NCI-H345 treated with DMSO at 0.1 percent for 48 hours (cell line): ENCODE measurements at regions not wholly inside any gene's neighbourhood (a gene's known extent, or its start where the extent isn't known, plus 50 kb on each side); places are given as distances from the start of the nearest gene placed in this dataset.

Experiments used
- DNase-seq: peaks from one replicate; lab custom pipeline; 2025; ENCODE audit not compliant: unreplicated experiment; lab: John Stamatoyannopoulos, UW

DNA sequence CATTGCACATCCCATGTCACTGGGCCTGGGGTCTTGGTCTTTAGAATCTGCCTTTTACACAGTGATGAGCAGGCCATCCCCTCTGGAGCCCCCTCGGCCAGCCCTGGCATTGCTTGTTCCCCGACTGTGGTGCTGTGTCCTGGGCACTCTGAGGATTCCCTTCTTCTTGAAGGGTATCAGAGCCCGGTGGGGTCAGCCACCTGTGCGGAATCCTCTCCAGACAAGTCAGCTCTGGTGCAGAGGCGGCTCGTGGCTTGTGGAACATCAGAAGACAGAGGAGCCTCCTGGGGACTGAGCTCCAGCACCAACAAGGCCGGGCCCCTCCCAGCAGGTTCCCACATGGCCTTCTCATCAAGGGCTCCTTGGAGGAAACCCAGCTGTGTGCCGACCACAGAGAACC lies 57.9 kb upstream of the AJAP1 start:
- DNase-seq = no peak

DNA sequence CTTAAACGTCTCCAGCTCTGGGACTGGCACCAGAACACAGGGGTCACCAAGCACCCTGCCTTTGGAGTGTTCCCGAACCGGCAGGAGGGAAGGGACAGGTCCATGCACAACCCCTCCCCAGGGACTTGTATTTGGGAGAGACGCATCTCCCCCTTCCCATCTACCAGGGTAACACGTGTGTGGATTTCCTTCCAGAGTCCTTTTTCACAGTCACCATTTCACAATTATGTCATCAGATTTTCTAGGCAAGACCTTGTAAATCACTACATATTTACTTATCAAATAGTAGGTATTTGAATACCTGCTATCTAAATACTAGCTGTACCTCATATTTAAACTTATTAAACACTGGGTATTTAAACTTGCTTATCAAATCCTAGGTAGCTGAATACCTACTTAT lies 57.4 kb upstream of the AJAP1 start:
- no peak for DNase-seq

DNA sequence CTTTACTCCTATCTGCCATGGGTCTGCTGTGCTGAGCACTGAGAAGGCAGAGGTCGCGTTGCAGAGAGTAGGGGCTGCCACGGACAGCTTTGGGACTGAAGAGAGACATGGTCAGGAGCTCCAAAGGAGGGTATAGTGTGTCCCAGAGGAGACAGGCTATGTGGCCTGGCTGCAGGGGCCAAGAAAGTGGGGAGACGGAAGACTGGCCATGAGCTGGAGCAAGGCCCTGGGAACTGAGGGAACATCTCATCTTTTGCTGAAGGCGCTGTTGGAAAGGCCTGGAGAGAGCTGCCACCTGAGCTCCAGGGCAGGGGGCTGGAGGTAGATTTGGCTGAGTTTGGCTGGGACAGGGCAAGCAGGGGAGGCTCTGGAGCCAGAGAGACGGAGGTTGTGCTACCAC lies 55.8 kb upstream of the AJAP1 start:
- no peak for DNase-seq

DNA sequence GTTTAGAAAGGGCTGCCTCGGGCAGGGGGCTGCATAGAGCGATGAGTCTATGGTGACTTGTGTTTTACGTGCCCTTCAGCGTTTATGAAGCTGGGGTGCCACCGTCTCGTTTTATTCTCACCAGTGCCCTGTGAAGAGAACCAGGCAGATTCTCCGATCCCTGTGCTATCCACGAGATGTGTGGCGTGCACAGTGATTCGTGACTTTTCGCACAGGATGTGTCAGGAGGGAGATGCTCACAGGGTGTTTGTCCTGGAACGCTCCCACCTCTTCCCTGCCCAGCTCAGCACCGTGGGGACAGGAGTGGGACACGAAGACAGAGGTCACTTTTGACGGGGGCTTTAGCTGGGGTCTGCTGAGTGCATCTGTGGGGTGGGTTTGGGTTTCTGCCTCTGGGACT lies 54.9 kb upstream of the AJAP1 start:
- no peak for DNase-seq

DNA sequence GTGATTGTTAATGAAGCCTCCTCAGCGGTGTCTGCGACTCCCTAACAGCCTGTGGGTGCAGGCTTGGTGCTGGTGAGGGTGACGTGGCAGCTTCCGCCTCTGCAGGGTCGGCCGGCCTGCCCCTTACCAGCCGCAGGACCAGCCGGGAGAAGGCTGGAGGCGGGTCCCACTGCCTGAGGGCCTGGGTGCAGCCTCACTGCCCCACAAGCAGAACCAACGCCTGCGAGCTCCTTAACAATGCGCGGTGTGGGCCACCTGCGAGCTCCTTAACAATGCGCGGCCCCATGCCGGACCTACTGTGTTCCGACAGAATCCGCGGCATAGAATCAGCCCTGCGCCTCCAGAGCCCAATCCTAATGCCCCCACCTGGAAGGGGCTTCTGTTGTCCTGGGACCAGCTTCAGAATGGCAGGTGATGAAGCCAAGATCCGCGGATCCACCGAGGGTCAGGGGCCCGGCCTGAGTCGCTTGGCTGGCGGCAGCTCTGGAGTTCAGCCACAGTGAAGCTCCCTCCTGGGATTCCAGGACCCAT lies 54.4 kb upstream of the AJAP1 start:
- DNase-seq = no peak

DNA sequence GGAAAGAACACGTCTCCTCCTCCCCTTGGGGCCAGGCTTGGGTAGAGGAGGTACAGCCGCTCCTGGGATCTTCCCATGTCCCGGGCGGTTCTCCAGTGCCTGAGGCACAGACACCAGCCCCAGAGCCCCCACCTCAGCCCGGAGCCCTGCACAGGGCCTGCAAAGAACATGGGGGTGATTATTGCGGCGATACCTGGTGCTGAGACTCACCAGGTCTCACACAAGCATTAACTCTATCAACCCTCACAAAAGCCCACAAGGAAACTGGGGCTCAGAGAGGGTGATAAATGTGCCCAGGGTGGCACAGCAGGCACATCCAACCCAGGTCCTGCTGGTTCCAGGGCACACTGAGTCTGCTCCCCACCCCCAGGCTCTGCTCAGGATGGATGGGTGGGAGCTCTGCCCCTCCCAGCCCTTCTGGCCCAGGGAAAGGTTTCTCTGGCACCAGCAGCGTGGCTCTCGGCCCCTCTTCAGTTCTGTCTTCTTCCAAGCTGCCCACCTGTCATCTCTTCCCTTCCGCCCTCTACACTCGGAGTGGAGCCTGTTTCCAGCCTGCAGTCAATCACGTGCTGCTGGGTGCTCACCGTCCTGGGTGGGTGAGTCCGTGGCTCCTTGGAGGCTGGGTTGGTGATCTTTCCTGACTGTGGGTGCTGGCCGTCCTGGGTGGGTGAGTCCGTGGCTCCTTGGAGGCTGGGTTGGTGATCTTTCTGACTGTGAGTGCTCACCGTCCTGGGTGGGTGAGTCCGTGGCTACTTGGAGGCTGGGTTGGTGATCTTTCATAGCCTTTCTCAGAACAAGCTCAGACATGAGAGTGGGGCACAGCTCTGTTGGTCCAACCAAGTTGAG lies 53.6 kb upstream of the AJAP1 start:
- no peak for DNase-seq

DNA sequence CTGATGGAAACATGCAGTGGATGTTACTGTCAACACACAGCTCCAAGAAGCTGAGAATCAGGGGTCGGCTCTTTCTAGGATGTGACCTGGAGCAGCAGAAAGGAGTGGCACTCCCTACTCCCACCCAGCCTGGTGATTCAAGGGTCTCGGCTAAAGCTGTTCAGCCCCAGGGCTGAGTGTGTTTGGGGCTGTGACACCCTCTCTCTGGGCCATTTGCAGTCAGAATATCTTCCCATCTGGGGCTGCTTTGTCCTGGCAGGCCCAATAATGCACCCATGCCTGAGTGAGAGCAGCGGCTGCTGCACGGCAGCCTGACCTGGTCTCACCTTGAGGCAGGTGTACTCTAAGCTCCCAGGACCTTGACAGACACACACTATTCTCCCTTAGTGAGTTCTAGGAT lies 52.5 kb upstream of the AJAP1 start:
- no peak for DNase-seq

DNA sequence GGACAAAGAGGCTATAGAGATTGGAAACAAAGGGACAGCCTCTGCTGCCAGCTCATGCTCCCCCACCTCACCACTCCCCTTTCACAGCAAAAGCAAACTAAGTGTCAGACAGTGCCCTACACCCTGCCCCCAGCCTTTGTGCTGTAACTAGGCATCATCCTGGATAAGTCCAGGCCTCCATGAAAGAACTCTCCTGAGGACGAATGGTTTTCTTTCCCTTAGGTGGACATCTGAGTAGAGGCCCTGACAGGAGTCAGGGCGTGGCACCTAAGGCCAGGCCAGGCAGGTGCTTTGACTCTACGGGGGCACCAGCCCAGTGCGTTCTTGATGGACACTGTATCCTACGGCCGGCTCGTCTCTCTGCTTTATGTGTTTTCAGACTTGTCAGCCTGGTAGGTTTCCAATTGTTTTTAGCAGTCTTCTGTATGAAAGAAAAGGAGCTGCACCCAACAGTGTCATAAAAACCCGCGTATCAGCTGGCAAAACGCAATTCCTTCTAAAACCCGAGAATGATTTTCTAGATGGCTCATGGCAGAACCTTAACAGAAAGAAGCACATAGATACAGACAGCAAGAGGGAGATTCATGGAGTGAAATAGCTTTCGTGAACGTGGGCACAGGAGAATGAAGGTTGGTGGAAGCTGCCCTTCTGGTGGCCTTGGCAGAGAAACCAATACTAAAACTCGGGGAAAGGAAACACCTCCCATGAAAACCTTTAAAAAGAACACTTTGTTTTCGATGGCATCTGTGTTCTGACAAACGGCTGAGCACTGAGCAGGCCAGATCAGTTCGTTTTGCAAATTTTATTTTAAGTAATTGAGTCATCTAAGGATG lies 51.7 kb upstream of the AJAP1 start:
- DNase-seq = no peak

DNA sequence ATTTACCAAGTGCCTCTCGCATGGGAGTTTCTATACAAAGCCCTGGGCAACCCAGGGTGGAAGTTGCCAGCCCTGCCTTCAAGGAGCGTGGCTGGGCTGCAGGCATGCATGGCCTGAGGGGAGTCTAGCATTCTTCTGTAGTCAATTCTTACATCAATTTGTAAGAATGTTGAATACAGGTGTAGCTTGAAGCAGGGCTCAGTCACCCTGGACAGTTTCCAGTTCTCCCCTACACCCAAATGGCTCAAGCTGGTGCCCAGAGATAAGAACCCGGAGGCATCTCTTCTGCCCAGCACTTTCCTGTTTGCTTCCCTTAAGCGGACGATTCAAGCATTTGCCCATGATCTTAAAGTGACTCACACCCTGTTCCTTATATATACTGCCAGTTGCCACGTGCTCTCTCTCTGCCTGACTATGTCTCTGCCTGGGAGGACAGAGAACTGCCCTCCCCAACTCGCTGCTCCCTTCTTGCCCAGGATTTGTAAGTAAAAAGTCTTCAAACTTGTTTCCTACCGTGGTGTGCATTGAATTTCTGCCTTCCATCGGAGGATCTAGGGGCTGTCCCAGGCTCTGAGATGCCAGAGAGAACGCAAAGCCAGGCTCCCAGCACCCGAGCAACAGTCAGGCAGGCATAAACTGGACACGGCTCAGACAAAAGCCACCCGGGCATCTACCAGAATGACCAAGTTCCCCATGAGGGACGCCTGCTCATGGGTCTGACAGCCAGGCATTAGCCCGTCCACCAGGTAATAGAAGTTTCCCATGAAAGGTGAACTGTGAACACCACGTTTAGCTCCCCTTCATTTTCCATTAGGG lies 50.9 kb upstream of the AJAP1 start:
- no peak for DNase-seq
